SW 1271 (cell line): ENCODE measurements at regions not wholly inside any gene's neighbourhood (a gene's known extent, or its start where the extent isn't known, plus 50 kb on each side); places are given as distances from the start of the nearest gene placed in this dataset.

Experiments
- DNase-seq, 2 experiments: peaks; one replicate each; lab custom pipeline; 2025; lab: John Stamatoyannopoulos, UW

DNA sequence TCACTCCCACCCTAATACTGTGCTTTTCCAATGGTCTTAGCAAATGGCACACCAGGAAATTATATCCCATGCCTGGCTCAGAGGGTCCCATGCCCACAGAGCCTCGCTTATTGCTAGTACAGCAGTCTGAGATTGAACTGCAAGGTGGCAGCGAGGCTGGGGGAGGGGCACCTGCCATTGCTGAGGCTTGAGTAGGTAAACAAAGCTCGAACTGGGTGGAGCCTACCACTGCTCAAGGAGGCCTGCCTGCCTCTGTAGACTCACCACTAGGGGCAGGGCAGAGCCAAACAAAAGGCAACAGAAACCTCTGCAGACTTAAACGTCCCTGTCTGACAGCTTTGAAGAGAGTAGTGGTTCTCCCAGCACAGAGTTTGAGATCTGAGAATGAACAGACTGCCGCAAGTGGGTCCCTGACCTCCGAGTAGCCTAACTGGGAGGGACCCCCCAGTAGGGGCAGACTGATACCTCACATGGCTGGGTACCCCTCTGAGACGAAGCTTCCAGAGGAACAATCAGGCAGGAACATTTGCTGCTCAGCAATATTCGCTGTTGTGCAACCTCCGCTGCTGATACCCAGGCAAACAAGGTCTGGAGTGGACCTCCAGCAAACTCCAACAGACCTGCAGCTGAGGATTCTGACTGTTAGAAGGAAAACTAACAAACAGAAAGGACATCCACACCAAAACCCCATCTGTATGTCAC lies 150.7 kb upstream of the FOXA2 start:
- peak in 1 of 2 experiments; percentile 22 for DNase-seq

DNA sequence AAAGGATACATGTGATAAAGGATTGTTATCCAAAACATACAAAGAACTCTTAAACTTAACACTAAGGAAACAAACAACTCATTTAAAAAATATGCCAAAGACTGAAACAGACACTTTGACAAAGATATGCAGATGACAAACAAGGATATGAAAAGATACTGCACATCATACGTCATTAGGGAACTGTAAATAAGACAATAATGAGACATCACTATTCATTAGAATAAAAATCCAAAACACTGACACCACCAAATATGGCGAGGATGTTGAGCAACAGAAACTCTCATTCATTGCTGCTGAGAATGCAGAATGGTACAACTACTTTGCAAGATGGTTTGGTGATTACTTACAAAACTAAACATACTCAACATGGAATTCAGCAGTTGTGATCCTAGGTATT lies 156.5 kb upstream of the FOXA2 start:
- DNase-seq = no peak

DNA sequence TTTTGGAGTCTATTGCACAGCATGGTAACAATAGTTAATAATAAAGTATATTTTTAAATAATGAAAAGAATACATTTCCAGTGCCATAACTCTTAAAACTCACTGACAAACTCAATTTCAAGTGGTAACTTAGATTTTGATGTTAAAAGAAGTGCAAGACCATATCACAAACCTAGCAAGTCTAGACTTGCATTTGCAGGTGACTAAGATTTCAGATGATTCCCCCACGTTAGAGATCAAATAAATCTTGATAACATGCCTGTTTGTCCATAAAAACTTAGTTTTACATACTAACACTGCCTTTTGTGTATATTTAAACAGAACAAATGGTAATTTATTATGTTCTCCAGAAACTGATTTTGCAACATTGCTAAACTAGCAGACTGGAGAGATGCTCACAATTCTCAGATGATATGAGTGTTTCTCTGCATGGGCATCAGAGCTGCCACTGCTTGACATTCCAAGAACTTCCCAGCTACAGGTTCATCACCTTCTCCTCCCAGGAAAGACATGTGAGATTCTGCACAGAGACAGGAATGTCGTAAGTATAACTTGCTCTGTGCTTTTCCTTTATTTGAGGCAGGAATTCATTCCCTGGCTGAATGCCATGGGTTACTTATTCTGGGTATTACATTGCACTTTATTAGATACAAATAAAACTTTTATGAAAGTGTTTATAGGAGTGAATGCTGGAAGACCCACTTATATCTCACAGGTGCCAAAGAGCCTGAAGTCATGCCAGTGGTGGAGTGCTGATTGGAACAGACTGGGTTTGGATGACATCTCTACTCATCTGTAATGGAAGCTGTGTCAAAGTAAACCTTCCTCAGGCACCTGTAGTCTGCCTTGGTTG lies 160.2 kb upstream of the FOXA2 start:
- no peak for DNase-seq

DNA sequence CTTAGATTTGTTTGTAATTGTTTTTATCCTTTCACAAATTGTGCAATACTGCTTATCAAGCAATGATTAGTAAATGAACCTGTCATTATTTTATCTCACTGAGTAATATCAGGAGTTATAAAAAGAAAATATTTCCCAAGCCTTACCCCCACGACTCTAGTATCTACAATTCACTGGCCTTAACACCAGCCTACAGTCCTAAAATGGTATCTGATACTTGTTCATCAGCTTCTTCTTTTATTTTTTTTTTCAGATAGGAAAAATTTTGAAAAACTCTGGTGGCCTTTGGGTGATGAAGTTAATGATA lies 160.8 kb upstream of the FOXA2 start:
- no peak for DNase-seq

DNA sequence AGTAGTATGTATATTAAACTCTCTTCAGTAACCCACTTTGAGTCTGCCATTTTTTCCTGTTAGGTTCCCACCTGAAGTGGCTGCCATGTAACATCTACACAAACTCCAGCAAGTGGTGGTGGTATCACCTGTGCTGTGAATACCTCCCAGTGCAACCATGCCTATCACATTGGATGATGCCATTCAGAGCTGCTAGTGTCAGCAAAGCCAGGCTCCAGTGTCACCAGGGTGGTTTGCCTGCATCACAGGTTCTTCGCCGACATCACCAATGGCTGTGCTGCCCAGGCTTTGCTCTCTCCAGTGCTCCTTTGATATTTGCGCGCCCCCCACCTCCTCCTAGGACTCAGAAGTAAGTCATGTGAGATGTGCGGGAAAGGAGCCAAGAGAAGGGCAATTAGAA lies 162.6 kb upstream of the FOXA2 start:
- no peak for DNase-seq

DNA sequence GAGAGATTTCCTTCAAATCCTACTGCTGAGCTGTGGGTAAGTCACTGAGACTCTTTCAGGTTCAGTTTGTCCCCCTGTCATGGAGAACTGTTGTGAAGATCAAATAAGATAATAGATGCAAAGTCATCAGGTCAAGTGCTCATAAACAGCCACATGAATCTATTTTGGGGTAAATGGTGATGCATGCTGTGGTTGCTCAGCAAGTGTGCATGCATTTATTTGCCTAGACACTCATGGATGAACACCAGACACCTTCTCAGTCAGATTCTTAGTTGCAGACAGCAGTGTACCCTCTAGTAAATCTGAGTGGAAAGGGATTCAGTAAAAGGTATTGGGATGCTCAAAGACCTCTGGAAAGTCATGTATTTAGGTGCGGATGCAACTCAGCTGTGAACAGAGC lies 168.0 kb upstream of the FOXA2 start:
- DNase-seq = no peak

DNA sequence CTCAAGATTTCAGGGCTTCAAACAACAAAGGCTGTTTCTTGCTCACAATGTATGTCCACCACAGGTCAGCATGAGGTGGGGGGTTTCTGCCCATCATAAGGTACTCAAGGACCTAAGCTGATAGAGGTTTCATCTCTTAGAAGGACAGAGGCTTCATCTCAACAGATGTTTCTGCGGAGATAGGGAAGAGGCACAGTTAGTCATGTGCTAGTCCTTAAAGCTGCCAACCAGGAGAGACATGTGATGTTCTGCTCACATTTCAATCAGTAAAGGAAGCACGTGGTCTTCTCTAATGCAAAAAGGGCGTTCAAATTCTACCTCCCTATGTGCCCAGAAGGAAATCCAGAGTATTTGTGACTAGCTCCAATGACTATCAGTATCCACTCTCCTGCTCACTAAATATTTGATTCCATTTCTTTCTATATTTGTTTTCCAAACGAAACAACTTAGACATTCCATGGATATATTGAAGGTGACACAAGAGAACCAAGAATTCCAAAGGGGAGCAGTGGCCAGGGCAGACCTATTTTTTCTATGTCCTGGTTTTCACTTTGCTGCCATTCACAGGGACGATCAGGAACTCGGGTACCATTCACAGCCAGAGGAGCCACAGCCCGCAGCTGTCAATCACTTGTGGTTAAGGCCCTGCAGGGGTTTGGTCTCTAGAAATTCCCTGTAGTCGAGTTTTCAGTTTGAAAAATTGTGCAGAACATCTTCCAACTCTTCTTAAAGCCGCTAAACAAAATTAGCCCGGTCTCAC lies 173.2 kb upstream of the FOXA2 start:
- DNase-seq = peak in 1 of 2 experiments; percentile 14

DNA sequence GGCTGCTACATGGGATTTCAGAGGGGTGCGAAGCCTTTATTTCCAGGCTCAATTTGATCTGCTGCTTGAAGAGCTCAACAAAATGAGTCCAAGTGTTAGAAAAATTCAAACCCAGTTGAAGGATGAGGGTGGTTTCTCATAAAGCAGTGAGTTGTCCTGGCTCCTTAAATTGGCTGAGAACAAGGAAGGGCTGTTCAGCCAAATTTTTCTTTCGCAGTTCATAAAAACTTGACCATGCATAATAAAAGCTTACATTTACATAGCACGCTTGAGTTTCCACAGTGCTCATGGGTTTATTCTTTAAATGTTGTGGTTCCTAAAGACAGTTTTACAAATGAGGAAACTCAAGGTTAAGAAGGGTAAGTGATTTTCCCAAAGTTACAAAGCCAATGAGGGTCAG lies 174.4 kb upstream of the FOXA2 start:
- no peak for DNase-seq

DNA sequence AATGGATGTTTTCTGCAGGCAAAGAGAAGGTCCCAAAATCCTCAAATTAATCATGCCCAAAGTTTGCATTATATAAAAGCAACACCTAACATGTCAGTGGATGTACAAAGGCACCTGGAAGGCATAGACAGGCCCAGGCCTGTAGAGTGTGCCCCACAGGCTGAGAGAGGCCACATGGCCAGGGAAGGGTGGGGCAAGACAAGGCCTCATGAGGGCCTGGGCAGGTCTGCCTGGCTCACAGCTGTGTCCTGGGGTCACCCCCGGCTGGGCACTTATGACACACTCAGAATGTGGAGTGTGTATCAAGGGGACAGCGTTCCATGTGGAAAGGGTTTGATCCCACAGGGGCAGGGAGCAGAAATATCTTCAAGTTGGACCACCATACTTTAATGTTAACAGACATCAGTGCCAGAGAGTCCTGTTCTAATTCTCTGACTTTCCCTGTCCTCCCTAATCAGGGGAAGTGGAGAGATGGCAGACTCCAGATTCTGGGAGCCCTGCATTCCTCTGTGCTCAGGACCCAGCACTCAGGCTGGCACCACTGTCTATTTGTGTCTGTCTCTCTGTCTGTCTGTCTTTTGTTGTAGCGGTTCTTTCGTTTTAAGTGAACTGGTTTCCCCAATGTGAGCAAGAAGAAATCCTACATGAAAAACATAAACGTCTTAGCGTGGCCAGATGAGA lies 178.3 kb upstream of the FOXA2 start:
- DNase-seq = peak; percentile 29 to 53

DNA sequence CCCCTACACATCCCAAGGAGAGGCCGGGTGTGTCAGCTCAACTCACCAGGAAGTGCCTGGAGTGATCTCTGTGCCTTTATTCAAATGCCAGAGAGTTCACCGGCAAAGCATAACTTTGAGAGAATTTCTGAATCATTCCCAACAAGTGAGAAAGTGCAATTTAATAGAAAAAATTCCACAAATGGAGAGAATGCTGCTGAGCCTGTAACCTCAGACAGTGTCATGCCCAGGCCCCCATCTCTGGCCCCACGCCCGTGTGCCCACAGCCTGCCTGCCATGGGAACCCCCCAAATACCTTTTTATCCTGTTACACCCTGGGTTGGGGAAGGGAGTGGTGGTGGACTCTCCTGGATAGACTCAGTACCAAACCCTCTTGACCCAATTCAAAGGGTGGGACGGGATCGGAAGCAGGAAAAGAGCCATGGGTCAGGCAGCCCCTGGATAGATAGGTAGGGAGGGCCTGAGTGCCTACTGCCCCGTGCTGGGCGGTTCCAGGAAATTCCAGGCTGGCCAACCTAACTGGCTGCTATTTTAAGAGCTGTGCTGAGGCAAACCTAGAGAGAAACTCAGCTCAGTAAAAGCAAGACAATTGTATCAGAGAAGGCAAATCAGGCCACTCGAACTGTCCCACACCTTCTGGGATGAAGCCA lies 179.0 kb upstream of the FOXA2 start:
- DNase-seq = peak; percentile 79 to 83

DNA sequence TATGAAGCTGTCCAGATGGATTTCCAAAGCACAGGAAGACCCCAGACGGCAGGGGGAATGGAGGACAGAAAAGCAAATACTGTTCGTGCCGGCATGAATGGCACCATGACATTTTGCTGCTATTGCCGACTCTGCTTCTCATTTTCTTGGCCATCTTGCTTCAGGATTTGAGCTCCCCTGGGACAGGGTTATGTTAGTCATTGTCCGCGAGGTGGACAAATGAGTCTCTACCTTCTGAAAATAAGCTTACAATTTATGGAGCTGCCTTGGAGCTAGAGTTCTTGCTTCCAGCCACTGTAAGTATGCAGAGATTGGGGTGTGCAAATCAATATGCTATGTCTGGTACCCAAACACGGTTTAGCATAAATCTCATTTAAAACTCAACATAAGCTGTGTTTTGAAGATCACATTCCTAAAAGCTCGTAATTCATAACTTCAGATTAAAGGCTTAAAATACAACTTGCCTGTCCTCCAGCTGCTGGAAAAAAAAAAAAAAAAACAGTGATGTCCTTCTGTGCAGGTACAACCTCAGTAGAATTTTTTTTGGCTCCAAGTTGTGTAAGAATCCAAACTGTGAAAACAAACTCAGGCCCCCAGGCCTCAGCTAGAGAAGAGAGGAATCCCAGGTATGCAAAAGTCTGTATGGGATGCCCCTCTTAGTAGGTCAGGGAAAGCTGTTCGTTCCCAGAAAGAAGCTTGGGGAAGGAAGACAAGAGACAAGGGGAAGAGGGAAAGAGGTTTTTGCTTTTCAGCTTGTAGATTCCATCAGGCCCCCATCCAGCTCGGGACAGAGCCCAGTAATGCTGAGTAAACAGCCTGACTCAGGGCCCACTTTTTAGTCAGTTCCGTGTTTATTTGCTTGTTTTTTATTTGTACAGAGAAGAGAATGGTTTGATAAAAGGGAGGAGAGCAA lies 184.2 kb upstream of the FOXA2 start:
- DNase-seq = no peak

DNA sequence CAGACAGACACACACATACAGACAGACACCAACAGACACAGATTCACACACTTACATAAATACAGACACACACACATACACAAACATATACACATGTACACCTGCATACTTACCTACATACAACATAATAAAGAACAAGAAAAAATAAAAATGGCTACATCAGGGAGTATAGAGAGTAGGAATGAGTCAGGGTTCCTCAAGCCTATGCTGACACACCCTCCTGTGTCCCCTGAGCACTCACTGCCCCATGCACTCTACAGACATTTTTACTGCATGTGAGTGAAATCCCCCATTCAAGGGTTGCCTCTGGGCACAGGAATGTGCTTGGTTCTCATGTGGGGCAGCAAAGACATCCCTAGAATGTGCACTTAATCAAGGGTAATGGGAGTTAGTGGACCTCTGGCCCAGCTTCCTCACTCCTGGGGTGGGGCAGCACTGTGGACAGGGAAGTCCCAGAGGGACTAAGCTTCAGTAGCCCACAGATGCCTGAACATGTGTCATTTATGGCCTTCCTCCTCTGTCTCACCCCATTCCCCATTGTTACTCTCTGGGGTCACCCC lies 185.9 kb upstream of the FOXA2 start:
- DNase-seq = no peak

DNA sequence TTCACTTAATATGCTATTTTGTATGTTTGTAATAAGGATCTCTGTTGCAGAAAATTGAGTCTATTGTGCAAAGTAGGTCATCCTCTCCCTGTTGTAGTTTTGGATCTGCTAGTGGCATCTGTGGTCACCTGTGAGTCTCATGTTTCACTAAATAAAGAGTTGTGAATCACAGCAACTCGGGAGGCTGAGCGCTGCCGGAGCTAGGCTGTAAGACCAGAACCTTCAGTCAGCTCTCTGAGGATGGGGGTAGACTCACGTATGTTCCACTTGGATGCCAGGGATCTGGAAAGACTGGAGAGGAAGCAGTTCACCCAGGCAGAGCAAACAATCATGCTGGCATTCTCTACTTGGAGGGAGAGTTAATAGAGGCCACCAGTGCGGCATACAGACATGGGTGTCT lies 187.3 kb upstream of the FOXA2 start:
- no peak for DNase-seq

DNA sequence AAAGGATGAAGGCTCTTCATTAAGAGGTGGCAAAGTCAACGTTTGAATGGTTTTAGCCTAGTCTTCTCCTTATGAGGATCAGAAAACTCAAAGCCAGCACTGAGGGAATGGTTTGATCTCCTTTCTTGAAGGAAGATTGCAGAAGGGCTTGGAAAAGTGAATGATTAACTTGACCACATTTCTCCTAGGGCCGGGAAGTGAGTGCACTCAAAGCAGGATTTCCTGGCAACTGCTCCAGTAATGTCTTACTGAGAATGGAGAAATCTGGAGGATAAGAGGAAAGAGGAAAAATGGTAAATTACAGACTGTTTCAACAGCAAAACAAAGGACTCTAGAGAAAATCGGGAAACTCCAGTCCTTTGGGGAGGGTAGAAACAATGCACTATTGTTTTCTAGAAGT lies 189.0 kb upstream of the FOXA2 start:
- no peak for DNase-seq

DNA sequence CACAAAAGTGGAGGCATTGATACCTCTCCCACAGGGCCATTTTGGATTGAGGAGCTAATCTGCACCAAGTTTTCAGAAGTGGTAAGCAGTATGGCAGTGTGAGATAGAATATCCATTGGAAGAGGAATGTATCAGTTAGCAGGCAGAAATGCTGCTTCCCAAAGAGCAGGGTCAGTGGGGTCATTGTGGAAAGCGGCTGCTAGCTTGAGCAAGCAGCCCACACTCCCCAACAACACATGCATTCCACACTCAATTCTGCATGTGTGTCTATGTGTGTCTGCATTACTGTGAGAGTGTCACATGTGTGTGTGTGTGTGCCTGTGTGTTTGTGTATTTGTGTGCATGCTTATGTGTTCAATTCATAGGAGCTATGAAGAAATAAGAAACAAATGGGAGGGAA lies 190.9 kb upstream of the FOXA2 start:
- DNase-seq = no peak

DNA sequence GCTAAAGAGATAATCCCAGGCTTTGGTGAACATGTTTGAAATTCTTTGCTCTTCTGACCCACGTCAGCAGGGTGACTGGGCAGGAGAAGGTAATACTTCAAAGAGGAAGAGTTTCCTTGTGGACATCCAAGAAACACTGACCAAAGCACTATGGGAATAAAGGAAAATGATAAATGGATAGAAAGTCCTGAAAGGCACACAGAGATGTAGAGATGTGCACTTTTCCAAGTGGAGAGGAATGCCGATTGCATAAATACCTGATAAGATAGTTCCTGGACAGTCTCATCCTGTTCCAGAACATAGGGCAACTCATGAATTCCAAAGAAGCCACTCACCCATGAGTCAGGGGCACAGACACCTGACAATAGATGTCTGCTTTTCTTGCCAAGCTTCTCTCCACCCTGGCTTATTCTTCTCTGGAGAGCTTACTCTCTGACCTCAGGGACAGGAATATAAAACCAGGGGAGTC lies 191.3 kb upstream of the FOXA2 start:
- DNase-seq = peak; percentile 85 to 91

DNA sequence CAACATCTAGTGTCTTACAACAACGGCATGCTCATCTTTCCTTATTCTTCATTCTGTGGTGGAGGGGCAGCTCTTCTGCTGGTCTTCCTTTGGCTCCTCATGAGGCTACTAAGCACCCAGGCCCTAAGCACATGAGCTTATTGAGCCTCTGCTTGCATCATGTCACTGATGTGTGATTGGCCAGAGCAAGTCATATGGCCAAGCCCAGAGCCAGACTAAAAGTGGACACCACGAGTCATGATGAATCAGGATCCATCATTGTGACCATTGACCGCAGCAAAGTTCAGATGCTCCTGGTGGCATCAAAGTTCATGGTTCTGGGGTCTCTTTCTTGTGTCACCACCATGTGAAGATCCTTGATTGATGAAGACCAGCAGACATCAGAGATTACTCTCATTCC lies 192.0 kb upstream of the FOXA2 start:
- no peak for DNase-seq

DNA sequence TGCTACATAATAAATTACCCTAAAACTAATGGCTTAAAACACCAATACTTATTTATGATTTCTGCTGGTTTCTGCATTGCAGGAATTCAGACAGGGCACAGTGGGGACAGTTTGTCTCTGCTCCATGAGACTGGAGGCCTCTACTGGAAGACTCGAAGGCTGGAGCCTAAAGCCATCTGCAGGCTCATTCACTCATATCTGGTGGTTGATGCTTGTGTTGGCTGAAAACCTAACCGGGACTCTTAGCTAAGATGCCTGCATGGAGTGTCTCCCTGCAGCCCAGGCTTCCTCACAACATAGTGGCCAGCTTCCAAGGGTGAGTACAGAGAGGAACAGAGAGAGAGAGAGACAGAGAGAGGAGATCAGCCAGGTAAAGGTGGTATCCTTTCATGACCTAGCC lies 195.5 kb upstream of the FOXA2 start:
- DNase-seq = no peak

DNA sequence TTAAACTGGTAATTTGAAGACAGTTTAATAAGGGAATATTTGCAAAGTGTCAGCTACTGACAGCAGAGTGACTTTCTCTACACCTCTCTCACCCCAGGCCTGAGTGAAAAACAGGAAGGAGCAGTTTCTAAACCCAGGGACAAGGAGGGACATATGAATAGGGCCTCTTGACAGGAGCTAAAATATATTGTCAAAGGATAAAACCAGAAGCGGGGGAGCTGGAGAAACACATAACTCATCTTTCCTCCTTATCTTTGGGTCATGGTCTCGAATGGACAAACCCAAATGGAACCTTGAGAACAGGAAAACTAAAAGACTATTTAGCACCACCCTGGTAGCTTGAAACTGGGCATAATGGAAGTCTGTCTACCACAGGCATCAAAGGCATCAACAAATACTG lies 197.5 kb upstream of the FOXA2 start:
- no peak for DNase-seq

DNA sequence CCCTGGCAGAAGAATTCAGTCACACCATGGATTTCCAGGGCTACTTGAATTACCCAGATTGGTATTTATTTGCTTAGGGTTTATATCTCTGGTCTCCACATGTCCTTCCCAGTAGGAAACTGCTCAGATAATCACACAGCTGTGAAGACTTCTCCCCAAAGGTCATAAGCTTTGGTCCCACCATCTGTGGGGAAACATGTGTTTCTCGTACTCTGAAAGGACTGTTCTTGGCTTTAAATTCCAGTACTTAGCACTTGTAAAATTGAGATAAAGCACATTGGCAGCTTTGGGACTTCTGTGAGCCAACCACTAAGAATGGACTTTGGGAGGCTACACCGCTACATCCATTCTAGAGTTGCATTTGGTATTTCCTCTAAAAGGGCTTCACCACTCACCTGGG lies 205.3 kb upstream of the FOXA2 start:
- no peak for DNase-seq
